Activated CD8-positive, alpha-beta memory T cell treated with anti-CD3 and anti-CD28 coated beads for 24 hours (primary cell): ENCODE measurements at regions not wholly inside any gene's neighbourhood (a gene's known extent, or its start where the extent isn't known, plus 50 kb on each side); places are given as distances from the start of the nearest gene placed in this dataset.
"Not testable (repeated sequence)": the region's sequence is repeated elsewhere in the genome, so short reads cannot be mapped to it uniquely, and the experiment has no call there.

Experiments used
- DNase-seq: peaks from one replicate; pipeline ENCODE4 v3.0.0-alpha.2; 2020

GRCh38 chr2:16111838-16112210 is 171.5 kb downstream of the MYCN start:
- no peak for DNase-seq

- no peak for DNase-seq
Observed at GRCh38 chr2:16109821-16110310, 169.5 kb downstream of the MYCN start.

- no peak for DNase-seq
Observed at GRCh38 chr2:16109368-16109820, 169.0 kb downstream of the MYCN start.

- no peak for DNase-seq
Observed at GRCh38 chr2:16107246-16107645, 166.9 kb downstream of the MYCN start.

- DNase-seq: no peak
Observed at GRCh38 chr2:16106619-16107018, 166.3 kb downstream of the MYCN start.

DNA sequence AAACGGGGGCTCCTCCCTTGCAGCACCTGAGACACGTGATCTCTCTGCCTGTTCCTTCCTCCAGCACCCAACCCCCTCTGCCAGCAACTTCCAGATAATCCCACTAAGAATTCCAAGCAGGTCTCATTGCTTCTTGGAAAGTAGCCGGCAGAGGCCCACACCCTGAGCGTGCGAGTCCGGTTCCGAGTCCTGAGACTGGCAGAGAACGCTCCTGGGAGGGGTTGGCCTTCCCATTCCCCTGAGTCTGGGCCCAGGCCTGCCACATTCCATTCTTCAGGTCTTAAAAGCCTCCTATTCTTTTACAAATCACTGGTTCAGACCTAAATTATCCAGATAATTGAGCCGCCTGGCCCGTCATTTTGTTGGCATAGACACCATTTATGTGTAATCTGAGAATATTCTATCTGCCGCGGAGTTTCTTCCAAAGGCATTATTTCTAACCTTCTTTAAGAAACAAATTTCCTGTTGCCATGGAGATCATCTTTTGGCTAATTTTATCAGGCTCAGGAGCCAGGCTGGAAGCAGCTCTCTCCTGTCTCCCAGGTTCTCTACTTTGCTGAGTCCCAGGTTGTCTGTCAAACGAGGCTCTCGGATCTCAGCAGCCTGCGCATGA is 165.4 kb downstream of the MYCN start:
- DNase-seq: no peak

DNA sequence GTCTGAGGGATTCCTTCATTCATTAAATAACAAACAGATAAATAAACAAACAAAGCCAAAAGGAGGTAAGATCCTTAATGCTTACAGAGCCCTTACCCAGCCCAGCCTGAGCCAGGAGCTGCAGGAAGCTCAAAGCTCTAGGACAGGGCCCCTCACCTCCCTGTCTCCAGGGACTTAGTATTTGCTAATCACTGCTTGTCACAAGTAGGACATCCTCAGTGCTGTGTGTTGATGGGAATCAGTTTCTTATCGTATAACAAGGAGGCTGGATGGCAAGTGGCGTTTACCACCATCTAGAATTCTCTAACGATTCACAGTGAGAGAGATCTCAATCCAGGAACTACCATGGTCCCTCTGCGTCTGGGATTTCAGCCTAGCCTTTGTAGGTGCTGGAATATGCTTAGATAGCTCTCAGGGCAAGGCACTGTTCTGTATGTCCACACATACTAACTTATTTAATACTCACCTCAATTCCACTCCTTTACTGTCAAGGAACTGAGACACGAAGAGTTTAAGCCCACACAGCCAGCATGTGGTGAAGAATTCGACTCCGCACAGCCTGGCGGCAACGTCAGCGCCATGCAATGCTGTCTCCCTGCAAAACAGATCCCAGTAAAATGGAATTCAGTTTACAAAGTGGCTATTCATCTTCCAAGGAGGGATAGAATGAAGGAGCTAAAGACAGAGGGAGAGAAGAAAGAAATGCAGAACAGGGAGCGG is 164.8 kb downstream of the MYCN start:
- DNase-seq: no peak

DNA sequence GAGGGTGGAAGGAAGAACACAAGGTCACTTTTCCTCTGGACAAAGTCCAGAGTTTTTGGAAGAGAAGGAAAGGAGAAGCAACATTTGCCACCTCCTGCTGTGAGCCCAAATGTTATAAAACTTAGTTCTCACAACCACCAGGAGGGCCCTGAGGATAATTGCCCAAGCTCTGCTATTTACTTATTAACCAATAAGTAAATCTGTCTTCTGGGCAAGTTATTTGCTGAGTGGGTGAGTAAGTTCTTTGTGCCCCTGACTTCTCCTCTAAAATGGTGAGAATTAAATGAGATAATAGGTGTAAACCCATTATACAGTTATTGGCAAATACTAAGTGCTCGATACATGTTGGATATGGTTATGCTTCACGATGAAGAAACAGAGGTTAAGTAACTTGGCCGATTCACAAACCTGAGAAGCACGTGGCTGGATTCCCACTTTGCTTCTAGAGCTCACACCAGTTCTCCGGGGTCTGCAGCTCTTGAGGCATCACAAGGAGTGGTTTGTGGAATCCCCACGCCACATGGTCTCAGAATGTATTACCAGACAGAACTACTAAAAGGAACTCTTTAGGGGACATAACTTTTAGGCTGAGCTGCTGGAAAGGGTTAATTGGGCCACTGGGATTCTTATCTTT is 164.1 kb downstream of the MYCN start:
- DNase-seq: no peak

DNA sequence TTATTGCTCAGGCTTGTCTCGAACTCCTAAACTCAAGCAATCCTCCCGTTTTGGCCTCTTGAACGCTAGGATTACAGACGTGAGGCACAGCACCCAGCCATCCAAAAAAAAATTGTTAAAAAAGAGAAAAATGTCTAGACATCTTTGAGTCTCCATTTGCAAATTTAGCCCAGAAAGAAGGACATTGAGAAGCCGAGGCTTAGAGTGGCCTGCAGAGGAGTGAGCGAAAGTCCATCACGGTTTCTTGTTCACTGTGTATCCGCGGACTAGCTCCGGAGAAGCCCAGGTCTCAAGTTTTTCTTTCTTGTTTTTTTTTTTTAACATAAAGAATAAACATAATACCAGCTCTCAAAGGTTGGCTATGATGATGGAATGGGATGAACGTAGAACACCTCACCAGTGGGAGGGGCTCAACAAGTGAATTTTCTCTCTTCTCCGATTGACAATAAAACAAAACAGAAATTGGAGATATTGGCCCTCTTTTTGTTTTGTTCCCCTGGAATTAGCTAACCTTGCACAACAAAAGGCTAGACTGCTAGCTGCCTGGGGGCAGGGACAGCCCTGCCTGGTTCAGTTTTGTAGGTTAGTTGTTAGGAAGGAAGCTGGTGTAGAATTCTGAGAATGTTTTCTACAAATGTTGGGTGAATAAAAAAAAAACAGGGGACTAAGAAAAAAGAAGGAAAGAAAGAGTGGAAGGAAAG is 163.4 kb downstream of the MYCN start:
- no peak for DNase-seq

GRCh38 chr2:16102976-16103380 is 162.6 kb downstream of the MYCN start:
- no peak for DNase-seq

DNA sequence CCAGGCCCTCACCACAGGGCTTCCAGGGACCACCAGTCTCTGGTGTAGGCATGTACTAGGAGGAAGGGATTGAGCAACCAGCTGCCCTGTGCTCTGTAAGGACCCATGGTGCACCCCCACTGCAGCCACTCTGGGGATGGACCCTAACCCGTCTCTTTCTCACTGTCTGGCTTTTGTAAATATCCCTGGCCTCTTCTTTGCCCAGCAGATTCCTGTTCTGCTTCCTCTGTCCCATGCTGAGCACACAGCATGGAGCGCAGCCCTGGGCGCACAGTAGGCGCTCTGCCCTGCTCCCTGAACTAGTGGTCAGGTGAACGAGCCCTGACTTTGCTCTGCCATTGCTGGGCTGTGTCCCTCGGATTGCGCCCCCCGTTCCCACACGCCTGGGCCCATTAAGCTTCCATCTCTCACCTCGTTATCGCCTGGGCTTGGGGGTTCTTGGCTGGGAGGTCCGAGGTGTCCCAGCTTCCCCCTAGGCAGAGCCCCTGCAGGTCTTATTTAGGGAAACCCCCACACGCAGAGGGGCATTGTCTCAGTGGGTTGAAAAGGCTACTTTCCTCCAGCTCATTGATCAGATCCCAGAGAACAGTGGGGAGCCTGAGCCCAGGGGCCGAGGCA is 162.1 kb downstream of the MYCN start:
- no peak for DNase-seq

- DNase-seq: no peak
Observed at GRCh38 chr2:16101196-16101595, 160.8 kb downstream of the MYCN start.

GRCh38 chr2:16100006-16100405 is 159.7 kb downstream of the MYCN start:
- DNase-seq: no peak

- no peak for DNase-seq
Observed at GRCh38 chr2:16099326-16099725, 159.0 kb downstream of the MYCN start.

DNA sequence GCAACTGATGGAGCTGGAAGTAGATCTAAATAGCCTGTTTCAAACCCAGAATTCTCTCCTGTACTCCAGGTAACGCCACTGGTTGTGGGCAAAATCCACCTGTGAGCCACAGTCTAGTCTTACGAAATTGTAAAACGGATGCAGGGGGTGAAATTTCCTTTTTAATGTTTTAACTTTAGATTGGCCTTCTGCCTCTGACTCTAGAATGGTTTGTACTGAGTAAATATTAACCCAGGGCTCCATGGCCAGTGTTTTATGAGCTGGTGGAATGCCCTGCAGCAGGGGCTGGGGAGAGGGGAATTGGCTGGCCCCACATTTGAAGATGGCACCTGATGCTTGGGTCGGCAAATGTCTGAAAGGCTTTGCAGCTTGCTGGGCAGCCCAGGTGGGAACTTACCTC is 156.6 kb downstream of the MYCN start:
- no peak for DNase-seq

GRCh38 chr2:16095483-16095882 is 155.1 kb downstream of the MYCN start:
- not testable (repeated sequence) for DNase-seq

- DNase-seq: no peak
Observed at GRCh38 chr2:16094811-16095210, 154.5 kb downstream of the MYCN start.

- DNase-seq: no peak
Observed at GRCh38 chr2:16093639-16094529, 153.5 kb downstream of the MYCN start.

GRCh38 chr2:16092861-16093638 is 152.7 kb downstream of the MYCN start:
- DNase-seq: no peak

DNA sequence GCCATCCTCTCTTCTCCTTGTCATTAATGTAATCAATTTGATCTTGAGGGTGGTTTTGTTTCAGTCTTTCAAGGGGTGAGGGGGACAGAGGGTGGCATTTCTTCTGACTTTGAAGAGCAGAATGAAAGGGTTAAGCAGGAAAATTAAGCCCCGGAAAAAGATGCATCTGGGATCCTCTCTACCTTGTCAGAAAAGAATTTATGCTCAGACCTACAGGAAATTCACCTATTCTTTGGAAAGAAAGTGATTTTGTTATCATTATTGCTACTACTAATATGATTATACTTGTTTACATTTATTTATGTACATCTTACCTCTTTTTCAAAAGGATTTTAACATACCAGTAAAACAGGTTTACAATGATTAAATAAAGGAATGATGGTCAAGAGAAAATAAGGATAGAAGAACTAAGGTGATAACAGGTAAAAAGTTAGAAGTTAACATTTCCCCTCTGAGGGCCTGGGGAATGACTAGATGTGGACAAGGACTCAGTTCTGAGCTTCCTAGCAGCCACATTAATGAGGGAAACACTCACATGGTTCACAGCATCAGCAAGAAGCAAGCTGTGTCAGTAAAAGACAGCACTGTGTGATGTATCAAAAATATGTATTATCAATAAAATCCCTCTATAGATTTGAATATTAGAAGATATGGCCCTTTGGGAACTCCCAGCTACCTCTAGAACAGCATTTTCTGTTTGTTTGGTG is 151.4 kb downstream of the MYCN start:
- no peak for DNase-seq
